GM19238 (cell line): ENCODE measurements at regions not wholly inside any gene's neighbourhood (a gene's known extent, or its start where the extent isn't known, plus 50 kb on each side); places are given as distances from the start of the nearest gene placed in this dataset.

Experiments
- DNase-seq: peaks from one replicate; pipeline ENCODE4 v3.0.0; 2011; ENCODE audit warnings: low spot score; ENCODE audit not compliant: insufficient read length

DNA sequence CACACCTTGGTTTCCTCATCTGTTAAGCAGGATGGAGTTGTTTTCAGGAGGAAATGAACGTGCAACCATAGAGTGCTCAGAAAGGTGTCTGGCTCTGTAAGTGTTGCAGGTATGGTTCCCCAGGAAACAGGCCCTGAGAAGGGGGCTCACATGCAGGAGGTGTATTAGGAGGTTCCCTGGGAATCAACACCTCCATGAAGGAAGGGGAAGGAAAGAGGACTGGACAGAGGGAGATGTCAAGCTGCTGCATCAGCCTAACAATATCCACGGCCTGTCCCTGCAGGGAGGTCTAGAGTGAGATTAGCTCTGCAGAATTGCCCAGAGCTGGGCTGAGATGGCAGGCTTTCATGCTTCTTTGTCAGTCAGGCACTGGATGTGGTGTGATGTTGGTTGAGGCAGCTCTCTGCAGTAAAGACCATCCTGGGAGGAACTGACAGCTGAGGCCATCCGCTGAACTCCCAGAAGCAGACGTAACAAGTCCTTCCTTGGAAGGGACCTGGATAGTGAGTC, 373.3 kb downstream of the ZNF536 start:
- no peak for DNase-seq

DNA sequence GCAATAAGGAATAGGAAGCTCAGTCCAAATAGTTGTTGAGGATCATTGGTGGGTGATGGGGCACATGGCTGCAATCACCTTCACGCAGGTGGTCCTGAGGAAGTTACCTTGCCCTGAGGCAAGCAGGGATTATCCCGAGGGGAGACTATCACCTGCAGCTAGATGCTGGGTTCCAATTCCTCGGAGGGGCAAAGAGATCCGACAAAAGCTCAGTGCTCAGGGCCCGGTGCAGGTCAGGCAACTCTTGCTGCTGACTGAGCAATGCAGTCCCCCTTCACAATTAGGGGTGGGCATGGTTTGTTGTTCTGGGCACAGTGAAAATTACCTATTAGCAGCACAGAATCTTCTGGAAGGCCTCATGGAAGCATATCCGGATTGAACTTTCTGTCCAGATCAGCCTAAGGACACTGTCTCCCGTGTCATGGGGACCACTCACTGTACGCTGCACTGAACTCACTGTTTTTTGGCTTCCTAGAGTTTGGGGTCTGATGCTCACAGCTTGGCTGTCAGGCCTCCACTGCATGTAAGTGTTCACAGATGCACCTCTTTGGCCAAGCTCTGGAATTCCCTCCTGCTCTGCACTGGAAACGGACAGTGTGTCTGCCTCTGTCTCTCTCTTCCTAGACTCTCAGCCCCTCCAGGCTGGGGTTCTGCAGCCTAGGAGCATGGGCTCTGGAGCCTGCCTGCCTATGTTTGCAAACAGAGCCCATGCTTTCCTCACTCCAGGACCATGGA, 372.7 kb downstream of the ZNF536 start:
- DNase-seq = no peak

DNA sequence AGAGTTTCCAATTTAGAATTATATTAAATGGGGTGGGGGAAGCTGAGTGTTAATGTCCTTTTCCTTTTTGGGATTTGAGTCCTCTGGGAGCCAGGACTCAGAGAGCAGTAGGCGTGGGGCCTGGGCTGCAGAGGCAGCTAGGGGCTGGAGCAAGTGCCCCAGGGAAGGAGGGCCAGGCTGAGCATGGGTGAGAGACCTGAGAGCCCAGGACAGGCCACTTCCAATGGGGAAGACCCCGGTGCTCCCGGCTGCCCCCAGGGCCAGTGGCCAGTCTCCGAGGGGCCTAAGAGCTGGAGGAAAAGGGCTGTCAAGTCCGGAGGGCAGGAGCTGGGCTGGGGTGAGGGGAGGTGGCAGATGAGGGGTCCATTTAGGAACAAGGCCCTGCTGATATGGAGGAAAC, 371.5 kb downstream of the ZNF536 start:
- no peak for DNase-seq

- no peak for DNase-seq
Measured at GRCh38 chr19:30743011-30743410, 370.8 kb downstream of the ZNF536 start.

- no peak for DNase-seq
Measured at GRCh38 chr19:30742406-30742938, 370.3 kb downstream of the ZNF536 start.

- DNase-seq = no peak
Measured at GRCh38 chr19:30741566-30741965, 369.4 kb downstream of the ZNF536 start.

GRCh38 chr19:30739394-30739793, 367.2 kb downstream of the ZNF536 start:
- no peak for DNase-seq

GRCh38 chr19:30738047-30738446, 365.9 kb downstream of the ZNF536 start:
- no peak for DNase-seq

DNA sequence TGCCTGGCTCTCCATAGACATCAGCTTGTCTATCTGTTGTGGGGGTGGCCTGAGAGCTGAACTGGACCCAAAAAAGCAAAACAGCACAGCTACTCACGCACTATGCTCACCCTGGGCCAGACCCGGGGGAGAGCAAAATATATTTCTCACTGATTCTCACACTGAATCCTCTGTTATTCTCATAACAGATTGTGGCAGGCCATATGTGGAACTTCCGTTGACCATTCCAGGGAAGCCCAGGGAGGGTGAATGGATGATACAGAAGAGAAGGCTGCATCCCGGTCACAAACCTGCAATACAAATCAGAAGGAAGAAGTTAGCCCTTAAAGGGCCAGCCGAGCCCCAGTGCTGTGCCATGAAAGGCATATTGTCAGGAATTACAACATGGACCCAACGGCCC, 362.5 kb downstream of the ZNF536 start:
- no peak for DNase-seq

DNA sequence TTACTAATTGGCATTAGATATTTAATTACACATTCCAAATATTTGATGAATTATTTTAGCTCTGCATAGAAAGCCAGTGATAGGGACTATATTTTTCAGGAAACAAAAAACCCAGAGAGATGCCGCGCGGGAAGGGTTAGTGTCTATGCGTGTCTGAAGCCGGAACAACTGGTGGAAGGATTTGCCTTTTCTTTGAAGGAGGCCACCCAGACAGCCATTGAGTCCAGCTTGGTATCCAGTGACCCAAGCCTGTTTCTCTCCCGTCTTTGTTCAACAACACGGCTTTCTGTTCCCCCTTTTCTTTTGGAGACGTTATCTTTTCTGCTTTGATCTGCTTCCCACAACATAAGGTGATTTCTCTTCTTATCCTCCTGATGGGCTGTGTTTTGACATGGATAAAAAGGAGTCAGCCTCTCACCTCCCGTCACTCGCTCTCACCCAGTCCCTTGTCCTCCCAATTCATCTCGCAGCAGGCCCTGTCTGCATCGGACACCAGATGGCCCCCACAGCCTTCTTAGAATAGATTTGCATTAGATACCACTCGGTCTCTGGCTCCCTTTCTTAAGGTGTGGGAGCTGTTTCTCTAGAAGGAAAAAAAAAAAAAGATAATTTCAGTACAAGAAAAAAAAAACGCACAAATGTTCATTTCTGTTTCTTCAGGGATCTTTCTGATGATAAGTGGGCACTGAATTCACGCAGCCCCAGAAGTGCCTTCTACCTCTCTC, 361.8 kb downstream of the ZNF536 start:
- no peak for DNase-seq

DNA sequence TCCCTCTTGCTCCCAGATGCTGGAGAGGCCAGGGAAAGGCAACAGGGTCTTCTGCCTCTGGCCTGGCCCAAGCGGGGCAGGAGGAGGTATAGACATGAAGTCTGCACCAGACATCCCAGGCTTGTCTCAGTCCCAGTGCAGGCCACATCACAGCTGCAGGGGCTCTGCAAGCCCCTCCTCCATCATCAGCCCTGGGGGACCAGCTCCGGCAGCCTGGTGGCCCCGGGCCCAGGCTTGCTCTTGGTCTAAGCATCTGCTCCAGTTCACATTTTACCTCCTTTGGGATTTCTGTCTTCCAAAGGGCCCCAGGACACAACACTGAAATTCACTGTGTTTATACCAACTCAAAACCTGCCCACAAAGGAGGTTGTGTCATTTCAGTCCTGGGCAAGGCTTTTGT, 359.4 kb downstream of the ZNF536 start:
- no peak for DNase-seq

DNA sequence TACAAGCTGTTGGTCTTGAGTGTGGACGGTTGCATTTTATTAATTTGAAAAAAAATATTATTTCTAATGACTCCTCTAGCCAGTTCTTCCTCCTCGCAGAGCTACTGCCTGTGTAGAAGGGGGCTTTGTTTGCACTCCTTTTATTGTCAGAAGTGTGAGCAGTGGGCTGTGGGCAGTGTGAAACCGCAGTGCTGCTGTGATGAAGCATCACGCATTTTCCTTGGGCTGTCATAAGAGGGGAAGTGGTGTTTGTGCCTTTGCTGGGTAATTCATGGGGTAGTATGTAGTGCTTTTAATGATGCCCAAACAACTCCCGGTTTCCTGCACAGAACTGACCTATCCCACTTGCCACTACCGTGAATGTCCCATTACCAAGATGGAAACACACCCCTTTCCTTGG, 357.3 kb downstream of the ZNF536 start:
- no peak for DNase-seq

GRCh38 chr19:30722761-30723160, 350.6 kb downstream of the ZNF536 start:
- no peak for DNase-seq

- no peak for DNase-seq
Measured at GRCh38 chr19:30722186-30722585, 350.0 kb downstream of the ZNF536 start.

DNA sequence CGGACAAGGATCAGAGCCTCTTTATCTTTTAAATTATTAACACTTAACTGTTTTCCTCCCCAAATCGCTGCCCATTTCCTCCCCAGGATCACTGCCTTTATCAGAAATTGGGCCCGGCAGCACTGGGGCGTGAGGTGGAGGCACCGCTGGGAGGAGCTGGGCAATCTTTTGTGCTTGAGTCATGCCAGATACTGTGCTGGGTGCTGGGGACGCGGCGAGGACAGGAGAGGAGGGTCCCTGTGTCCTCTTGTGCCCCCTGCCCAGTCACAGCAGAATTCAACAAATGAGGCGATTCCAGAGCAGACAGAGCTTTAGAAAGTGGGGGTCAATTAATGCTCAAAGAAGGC, 347.8 kb downstream of the ZNF536 start:
- DNase-seq = no peak

DNA sequence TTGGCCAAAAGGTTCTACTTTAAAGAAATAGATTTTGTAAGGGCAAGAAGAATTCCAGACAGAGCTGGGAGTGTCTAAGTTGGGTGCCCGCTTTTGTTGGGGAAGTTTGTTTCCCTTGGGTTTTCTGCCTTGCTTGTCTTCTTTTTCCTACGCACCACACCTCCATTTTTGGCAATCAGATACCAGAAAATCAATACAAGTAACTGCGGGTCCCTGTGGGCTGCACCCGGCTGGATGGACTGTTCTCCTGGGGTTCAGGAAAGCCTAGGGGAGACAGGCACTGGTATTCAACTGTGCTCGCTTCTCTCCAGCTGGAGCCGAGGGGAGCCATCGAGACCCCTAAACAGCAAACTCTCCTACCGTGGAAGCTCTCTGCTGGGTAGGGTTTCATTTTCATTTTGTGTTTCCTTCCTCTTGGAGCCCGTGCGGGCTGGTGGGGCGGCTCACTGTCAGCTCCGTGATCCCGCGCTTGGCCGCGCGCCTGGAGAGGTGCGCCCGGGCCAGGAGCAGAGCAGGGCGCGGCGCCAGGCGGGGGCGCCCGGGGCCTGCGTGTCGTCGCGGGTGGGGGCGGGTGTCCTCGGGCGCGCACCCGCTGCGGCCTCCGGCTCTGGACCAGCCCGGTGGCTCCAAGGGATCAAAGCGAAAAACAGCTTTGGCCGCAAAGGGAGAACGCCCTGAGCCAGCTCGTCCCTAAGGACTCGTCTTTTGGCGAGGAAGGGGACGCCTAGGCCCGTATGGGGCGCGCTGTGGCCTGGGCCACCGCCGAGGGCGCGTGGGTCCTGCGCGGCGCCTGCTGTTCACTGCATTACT, 347.2 kb downstream of the ZNF536 start:
- DNase-seq = no peak

DNA sequence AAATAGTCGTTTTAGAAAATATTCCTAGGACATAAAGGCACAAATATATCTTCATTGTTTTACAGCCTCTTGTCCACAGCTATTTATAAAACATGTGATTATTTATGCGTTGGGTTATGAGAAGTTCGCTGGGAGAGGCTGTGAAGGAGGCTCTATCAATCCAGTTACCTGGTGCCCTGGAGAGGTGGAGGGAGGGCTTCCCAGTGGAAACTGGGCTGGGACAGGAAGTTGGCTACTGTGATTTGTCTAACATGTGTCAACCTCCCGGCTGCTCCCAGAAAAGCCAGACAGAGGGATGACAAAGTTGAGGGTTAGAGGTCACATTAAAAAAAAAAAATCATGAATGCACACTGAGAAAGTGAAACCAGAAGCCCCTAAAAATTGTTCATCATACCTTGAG, 346.5 kb downstream of the ZNF536 start:
- no peak for DNase-seq

- DNase-seq = no peak
Measured at GRCh38 chr19:30718014-30718413, 345.8 kb downstream of the ZNF536 start.

GRCh38 chr19:30717381-30717780, 345.2 kb downstream of the ZNF536 start:
- DNase-seq = no peak

- no peak for DNase-seq
Measured at GRCh38 chr19:30712431-30713337, 340.5 kb downstream of the ZNF536 start.

GRCh38 chr19:30711826-30712225, 339.6 kb downstream of the ZNF536 start:
- no peak for DNase-seq
